H1 (cell line): ENCODE measurements at regions not wholly inside any gene's neighbourhood (a gene's known extent, or its start where the extent isn't known, plus 50 kb on each side); places are given as distances from the start of the nearest gene placed in this dataset.

Experiments
- BRCA1 ChIP-seq: IDR thresholded peaks from 2 replicates; pipeline ENCODE4 v1.6.1; 2012; ENCODE audit warnings: low read depth, low read length, improper control_type of control experiment
- CBX5 ChIP-seq: fragments of 300-800, 300-1000 bp; sonication (generic); IDR thresholded peaks from 2 replicates; pipeline ENCODE4 v1.7.1; 2016; ENCODE audit warnings: antibody characterized with exemption, low read length, low read depth
- CHD1 ChIP-seq: IDR thresholded peaks from 2 replicates; pipeline ENCODE4 v1.6.1; 2012; ENCODE audit warnings: low read depth, low read length, improper control_type of control experiment
- CREB1 ChIP-seq: IDR thresholded peaks from 2 replicates; pipeline ENCODE4 v1.6.1; 2012; ENCODE audit warnings: inconsistent platforms
- EP300 ChIP-seq, 2 experiments: IDR thresholded peaks; 1 replicate in 1 of 2; 2 replicates in 1 of 2; pipeline ENCODE4 v1.6.1; 2011 to 2012; ENCODE audit warnings: low read depth in 2 of 2, low read length in 2 of 2, mild to moderate bottlenecking in 2 of 2, borderline replicate concordance in 1 of 2, inconsistent platforms in 1 of 2, moderate library complexity in 1 of 2
- FOSL1 ChIP-seq: IDR thresholded peaks from 2 replicates; pipeline ENCODE4 v1.6.1; 2011; ENCODE audit warnings: mild to moderate bottlenecking, low read depth, low read length, moderate library complexity; ENCODE audit not compliant: insufficient read depth
- KDM4A ChIP-seq: IDR thresholded peaks from one replicate; pipeline ENCODE4 v1.7.1; 2012; ENCODE audit warnings: low read depth, mild to moderate bottlenecking, moderate library complexity, low read length, inconsistent platforms; ENCODE audit not compliant: severe bottlenecking
- NRF1 ChIP-seq: IDR thresholded peaks from 2 replicates; pipeline ENCODE4 v1.6.1; 2011; ENCODE audit warnings: mild to moderate bottlenecking, low read depth, low read length, improper control_type of control experiment
- RXRA ChIP-seq: IDR thresholded peaks from 2 replicates; pipeline ENCODE4 v1.6.1; 2011; ENCODE audit warnings: low read depth, mild to moderate bottlenecking, low read length, moderate library complexity; ENCODE audit not compliant: insufficient read depth
- YY1 ChIP-seq: IDR thresholded peaks from 2 replicates; pipeline ENCODE4 v1.6.1; 2011; ENCODE audit warnings: low read depth, mild to moderate bottlenecking, low read length
- TF ChIP-seq, protein P1 (sequence below), 3 experiments: IDR thresholded peaks; 1 replicate in 2 of 3; 2 replicates in 1 of 3; pipeline versions ENCODE4 v1.5.1 to v1.6.1; 2011; ENCODE audit warnings: low read length in 3 of 3, mild to moderate bottlenecking in 3 of 3, inconsistent platforms in 2 of 3, low read depth in 1 of 3, moderate library complexity in 1 of 3; ENCODE audit not compliant: insufficient read depth in 1 of 3; ENCODE audit errors: control extremely low read depth in 1 of 3

DNA sequence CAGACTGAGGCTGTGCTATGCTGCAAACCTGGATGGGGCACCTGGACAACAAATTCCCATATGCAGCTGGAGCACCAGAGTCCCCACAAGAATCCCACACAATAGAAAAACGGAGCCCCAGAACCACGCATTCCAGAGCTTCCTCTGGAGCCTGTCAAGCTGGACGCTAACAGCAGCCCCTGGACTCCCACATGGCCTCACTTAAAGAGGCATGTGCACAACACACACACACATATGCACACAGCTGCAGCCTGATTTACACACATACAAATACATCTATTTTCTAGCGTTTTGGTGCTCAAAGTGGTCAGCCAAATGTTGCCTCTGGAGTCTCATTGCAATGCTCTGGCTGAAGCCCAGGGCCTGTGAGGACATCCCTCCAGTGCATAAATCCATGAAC, 632.7 kb upstream of the ID2 start (continued):
- TF ChIP-seq, protein P1, sequence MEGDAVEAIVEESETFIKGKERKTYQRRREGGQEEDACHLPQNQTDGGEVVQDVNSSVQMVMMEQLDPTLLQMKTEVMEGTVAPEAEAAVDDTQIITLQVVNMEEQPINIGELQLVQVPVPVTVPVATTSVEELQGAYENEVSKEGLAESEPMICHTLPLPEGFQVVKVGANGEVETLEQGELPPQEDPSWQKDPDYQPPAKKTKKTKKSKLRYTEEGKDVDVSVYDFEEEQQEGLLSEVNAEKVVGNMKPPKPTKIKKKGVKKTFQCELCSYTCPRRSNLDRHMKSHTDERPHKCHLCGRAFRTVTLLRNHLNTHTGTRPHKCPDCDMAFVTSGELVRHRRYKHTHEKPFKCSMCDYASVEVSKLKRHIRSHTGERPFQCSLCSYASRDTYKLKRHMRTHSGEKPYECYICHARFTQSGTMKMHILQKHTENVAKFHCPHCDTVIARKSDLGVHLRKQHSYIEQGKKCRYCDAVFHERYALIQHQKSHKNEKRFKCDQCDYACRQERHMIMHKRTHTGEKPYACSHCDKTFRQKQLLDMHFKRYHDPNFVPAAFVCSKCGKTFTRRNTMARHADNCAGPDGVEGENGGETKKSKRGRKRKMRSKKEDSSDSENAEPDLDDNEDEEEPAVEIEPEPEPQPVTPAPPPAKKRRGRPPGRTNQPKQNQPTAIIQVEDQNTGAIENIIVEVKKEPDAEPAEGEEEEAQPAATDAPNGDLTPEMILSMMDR (IDR thresholded peaks at IDR 0.05; ENCODE audit: control extremely low read depth in 1 of 3, insufficient read depth in 1 of 3, low read depth in 1 of 3, low read length in 3 of 3) = no peak
- TF ChIP-seq RXRA = no peak
- TF ChIP-seq BRCA1 = no peak
- TF ChIP-seq EP300 (IDR thresholded peaks at IDR 0.05; ENCODE audit: borderline replicate concordance in 1 of 2, low read depth in 2 of 2, low read length in 2 of 2) = no peak
- no peak for TF ChIP-seq CHD1
- TF ChIP-seq KDM4A = no peak
- no peak for TF ChIP-seq YY1
- no peak for TF ChIP-seq CREB1
- no peak for TF ChIP-seq CBX5
- no peak for TF ChIP-seq FOSL1
- no peak for TF ChIP-seq NRF1
